ENCODE measurements at regions not wholly inside any gene's neighbourhood (a gene's known extent, or its start where the extent isn't known, plus 50 kb on each side); places are given as distances from the start of the nearest gene placed in this dataset.

GRCh38 chr2:118658596-118659198, 188.8 kb downstream of the EN1 start:
- no peak for TF ChIP-seq CTCF (IDR thresholded peaks at IDR 0.05 in 4 of 5, conservative IDR thresholded peaks at IDR 0.05 in 1 of 5)
- no peak for TF ChIP-seq POLR2A (IDR thresholded peaks at IDR 0.05)
